ENCODE measurements at regions not wholly inside any gene's neighbourhood (a gene's known extent, or its start where the extent isn't known, plus 50 kb on each side); places are given as distances from the start of the nearest gene placed in this dataset.

- TF ChIP-seq, protein P1, sequence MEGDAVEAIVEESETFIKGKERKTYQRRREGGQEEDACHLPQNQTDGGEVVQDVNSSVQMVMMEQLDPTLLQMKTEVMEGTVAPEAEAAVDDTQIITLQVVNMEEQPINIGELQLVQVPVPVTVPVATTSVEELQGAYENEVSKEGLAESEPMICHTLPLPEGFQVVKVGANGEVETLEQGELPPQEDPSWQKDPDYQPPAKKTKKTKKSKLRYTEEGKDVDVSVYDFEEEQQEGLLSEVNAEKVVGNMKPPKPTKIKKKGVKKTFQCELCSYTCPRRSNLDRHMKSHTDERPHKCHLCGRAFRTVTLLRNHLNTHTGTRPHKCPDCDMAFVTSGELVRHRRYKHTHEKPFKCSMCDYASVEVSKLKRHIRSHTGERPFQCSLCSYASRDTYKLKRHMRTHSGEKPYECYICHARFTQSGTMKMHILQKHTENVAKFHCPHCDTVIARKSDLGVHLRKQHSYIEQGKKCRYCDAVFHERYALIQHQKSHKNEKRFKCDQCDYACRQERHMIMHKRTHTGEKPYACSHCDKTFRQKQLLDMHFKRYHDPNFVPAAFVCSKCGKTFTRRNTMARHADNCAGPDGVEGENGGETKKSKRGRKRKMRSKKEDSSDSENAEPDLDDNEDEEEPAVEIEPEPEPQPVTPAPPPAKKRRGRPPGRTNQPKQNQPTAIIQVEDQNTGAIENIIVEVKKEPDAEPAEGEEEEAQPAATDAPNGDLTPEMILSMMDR (IDR thresholded peaks at IDR 0.05), result no peak
- TF ChIP-seq POLR2A (IDR thresholded peaks at IDR 0.05), result no peak
Observed at GRCh38 chr2:238772635-238773297, 75.1 kb upstream of the TWIST2 start.
